Mesenchymal stem cell (in vitro differentiated cells and primary cell): ENCODE measurements at regions not wholly inside any gene's neighbourhood (a gene's known extent, or its start where the extent isn't known, plus 50 kb on each side); places are given as distances from the start of the nearest gene placed in this dataset.

Experiments used
- DNase-seq: peaks from one replicate; pipeline ENCODE4 v3.0.0-alpha.2; 2013
- H2AFZ ChIP-seq: one replicate; pipeline ENCODE4 v1.6.1; 2013; ENCODE audit warnings: low read depth, mild to moderate bottlenecking, control low read depth, inconsistent platforms, low read length, moderate library complexity
- H2AK5ac ChIP-seq: 2 replicates; pipeline ENCODE4 v1.6.1; 2013; ENCODE audit warnings: low read length, moderate library complexity, mild to moderate bottlenecking, inconsistent platforms; ENCODE audit not compliant: severe bottlenecking
- H2BK120ac ChIP-seq: one replicate; pipeline ENCODE4 v1.6.1; 2013; ENCODE audit warnings: low read depth, mild to moderate bottlenecking, inconsistent platforms, low read length, moderate library complexity
- H2BK12ac ChIP-seq, 2 experiments: one replicate each; pipeline ENCODE4 v1.6.1; 2013; ENCODE audit warnings: inconsistent platforms in 2 of 2, low read length in 2 of 2, mild to moderate bottlenecking in 2 of 2, moderate library complexity in 2 of 2, control low read depth in 1 of 2
- H2BK15ac ChIP-seq: one replicate; pipeline ENCODE4 v1.6.1; 2013; ENCODE audit warnings: mild to moderate bottlenecking, low read depth, inconsistent platforms; ENCODE audit not compliant: poor library complexity, severe bottlenecking
- H2BK5ac ChIP-seq: 2 replicates; pipeline ENCODE4 v1.6.1; 2013; ENCODE audit warnings: low read depth, mild to moderate bottlenecking, low read length, control low read depth, inconsistent platforms; ENCODE audit not compliant: poor library complexity, severe bottlenecking
- H3K14ac ChIP-seq, 2 experiments: one replicate each; pipeline ENCODE4 v1.6.1; 2013; ENCODE audit warnings: inconsistent platforms in 2 of 2, low read length in 2 of 2, control low read depth in 1 of 2, mild to moderate bottlenecking in 1 of 2, moderate library complexity in 1 of 2
- H3K18ac ChIP-seq, 2 experiments: one replicate each; pipeline ENCODE4 v1.6.1; 2013; ENCODE audit warnings: inconsistent platforms in 2 of 2, low read length in 2 of 2, control low read depth in 1 of 2, low read depth in 1 of 2, mild to moderate bottlenecking in 1 of 2
- H3K23ac ChIP-seq, 2 experiments: one replicate each; pipeline ENCODE4 v1.6.1; 2013; ENCODE audit warnings: inconsistent platforms in 2 of 2, low read length in 2 of 2, mild to moderate bottlenecking in 2 of 2, moderate library complexity in 2 of 2, control low read depth in 1 of 2
- H3K27ac ChIP-seq: 2 replicates; pipeline ENCODE4 v1.5.1; 2013; ENCODE audit warnings: mild to moderate bottlenecking, moderate library complexity, low read length, control low read depth, inconsistent platforms; ENCODE audit not compliant: poor library complexity, severe bottlenecking
- H3K27me3 ChIP-seq, 2 experiments: 2 replicates each; pipeline versions ENCODE4 v1.6.1 to v1.7.0; 2013; ENCODE audit warnings: low read length in 2 of 2, mild to moderate bottlenecking in 2 of 2, moderate library complexity in 2 of 2, control low read depth in 1 of 2, inconsistent platforms in 1 of 2; ENCODE audit not compliant: control insufficient read depth in 1 of 2, insufficient read depth in 1 of 2
- H3K36me3 ChIP-seq, 2 experiments: 2 replicates each; pipeline versions ENCODE4 v1.6.1 to v1.7.0; 2013; ENCODE audit warnings: low read length in 2 of 2, control low read depth in 1 of 2, inconsistent platforms in 1 of 2, low read depth in 1 of 2, mild to moderate bottlenecking in 1 of 2; ENCODE audit not compliant: insufficient read depth in 2 of 2, control insufficient read depth in 1 of 2
- H3K4ac ChIP-seq, 2 experiments: one replicate each; pipeline ENCODE4 v1.6.1; 2013; ENCODE audit warnings: inconsistent platforms in 2 of 2, low read length in 2 of 2, mild to moderate bottlenecking in 2 of 2, moderate library complexity in 2 of 2, control low read depth in 1 of 2, low read depth in 1 of 2
- H3K4me1 ChIP-seq: 2 replicates; pipeline ENCODE4 v1.6.1; 2013; ENCODE audit warnings: low read depth, low read length, control low read depth; ENCODE audit not compliant: control insufficient read depth, insufficient read depth
- H3K4me2 ChIP-seq: 2 replicates; pipeline ENCODE4 v1.6.1; 2013; ENCODE audit warnings: low read length, mild to moderate bottlenecking, inconsistent platforms; ENCODE audit not compliant: poor library complexity, severe bottlenecking
- H3K4me3 ChIP-seq, 2 experiments: 2 replicates each; pipeline versions ENCODE4 v1.5.1 to v1.7.0; 2013; ENCODE audit warnings: low read length in 2 of 2, mild to moderate bottlenecking in 2 of 2, control low read depth in 1 of 2, low read depth in 1 of 2; ENCODE audit not compliant: insufficient read depth in 1 of 2
- H3K79me1 ChIP-seq: replicated peaks from 2 replicates; pipeline ENCODE4 v1.6.1; 2013; ENCODE audit warnings: mild to moderate bottlenecking, control low read depth, low read length, inconsistent platforms; ENCODE audit not compliant: poor library complexity, severe bottlenecking
- H3K9ac ChIP-seq: 2 replicates; pipeline ENCODE4 v1.7.0; 2013; ENCODE audit warnings: mild to moderate bottlenecking, low read length, moderate library complexity
- H3K9me3 ChIP-seq: 2 replicates; pipeline ENCODE4 v1.7.0; 2013; ENCODE audit warnings: mild to moderate bottlenecking, low read length; ENCODE audit not compliant: control insufficient read depth
- H4K8ac ChIP-seq: one replicate; pipeline ENCODE4 v1.6.1; 2013; ENCODE audit warnings: inconsistent platforms, mild to moderate bottlenecking, low read length, moderate library complexity
- H4K91ac ChIP-seq: one replicate; pipeline ENCODE4 v1.6.1; 2013; ENCODE audit warnings: mild to moderate bottlenecking, low read length, inconsistent platforms
- WGBS: methylation state at CpG from one replicate; pipeline ENCODE4 v1.1.7; 2013; ENCODE audit warnings: mixed read lengths; 5-methylcytosine and 5-hydroxymethylcytosine counted together

DNA sequence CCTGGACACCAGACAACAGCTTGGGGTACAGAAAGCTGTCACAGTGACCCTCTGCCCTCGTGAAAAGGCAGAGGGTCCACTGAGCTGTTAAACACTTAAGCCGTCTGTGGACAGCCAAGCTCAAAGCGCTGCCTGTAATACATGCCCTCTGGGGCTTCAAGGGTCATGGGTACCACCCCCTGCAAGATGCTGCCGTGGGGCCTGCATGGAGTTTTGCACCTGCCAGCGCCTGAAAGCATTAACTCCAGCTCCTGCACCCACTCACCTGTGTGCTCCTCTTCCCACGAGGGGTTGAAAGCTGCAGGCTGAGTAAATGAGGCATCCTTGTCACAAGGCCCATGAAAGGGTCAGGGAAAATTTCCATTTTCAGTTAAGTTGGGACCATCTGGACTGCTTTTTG, 70.6 kb upstream of the PHLPP1 start:
- Histone ChIP-seq H2AFZ (no peak overlapping the region), H3K18ac (no peak overlapping the region), H2BK15ac (no peak overlapping the region), H3K27me3 (no peaks in the 10 kb centered on the region), H2AK5ac (no peak overlapping the region), H2BK120ac (no peak overlapping the region), H3K9ac (no peak overlapping the region), H3K79me1 (no peaks in the 10 kb centered on the region), H3K4me1 (no peaks in the 10 kb centered on the region), H2BK12ac (no peak overlapping the region), H3K14ac (no peak overlapping the region), H3K36me3 (no peaks in the 10 kb centered on the region), H3K23ac (no peak overlapping the region), H3K4me3 (no peak overlapping the region), H3K27ac (no peak overlapping the region), H4K8ac (no peak overlapping the region), H4K91ac (no peak overlapping the region), H2BK5ac (no peak overlapping the region), H3K9me3 (no peaks in the 10 kb centered on the region), H3K4me2 (no peak overlapping the region), H3K4ac (no peak overlapping the region)
- 86% methylated on average over 6 of the region's 6 CpGs for WGBS
- DNase-seq, result no peak

DNA sequence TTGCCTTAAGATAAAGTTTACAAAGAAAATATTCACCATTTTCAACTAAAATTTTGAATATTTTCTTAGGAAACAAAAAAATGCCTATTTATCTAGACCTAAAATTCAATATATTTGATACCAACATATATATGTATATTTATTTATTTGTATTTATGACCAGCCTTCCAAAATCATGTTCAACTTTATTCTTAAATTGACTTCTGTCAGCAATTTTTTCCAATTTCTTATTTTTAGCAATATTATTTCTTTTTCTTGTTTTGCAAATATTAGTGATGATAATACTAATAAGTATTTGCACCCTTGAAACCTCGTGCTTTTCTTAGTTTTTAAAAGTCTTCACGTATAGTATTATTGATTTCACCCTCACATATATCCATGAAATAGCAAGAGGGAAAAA, 68.2 kb upstream of the PHLPP1 start:
- Histone ChIP-seq H2BK12ac (no peak overlapping the region), H2BK5ac (no peak overlapping the region), H2BK120ac (no peak overlapping the region), H3K23ac (no peak overlapping the region), H3K36me3 (no peaks in the 10 kb centered on the region), H3K27ac (no peak overlapping the region), H3K4me3 (no peak overlapping the region), H3K9ac (no peak overlapping the region), H4K91ac (no peak overlapping the region), H3K18ac (no peak overlapping the region), H3K9me3 (no peaks in the 10 kb centered on the region), H2AFZ (no peak overlapping the region), H3K14ac (no peak overlapping the region), H2BK15ac (no peak overlapping the region), H4K8ac (no peak overlapping the region), H3K79me1 (no peaks in the 10 kb centered on the region), H3K4me1 (no peaks in the 10 kb centered on the region), H3K4me2 (no peak overlapping the region), H3K4ac (no peak overlapping the region), H3K27me3 (no peaks in the 10 kb centered on the region), H2AK5ac (no peak overlapping the region)
- DNase-seq, result no peak
- WGBS, result no CpG with 5 or more reads among the region's 2 CpGs

DNA sequence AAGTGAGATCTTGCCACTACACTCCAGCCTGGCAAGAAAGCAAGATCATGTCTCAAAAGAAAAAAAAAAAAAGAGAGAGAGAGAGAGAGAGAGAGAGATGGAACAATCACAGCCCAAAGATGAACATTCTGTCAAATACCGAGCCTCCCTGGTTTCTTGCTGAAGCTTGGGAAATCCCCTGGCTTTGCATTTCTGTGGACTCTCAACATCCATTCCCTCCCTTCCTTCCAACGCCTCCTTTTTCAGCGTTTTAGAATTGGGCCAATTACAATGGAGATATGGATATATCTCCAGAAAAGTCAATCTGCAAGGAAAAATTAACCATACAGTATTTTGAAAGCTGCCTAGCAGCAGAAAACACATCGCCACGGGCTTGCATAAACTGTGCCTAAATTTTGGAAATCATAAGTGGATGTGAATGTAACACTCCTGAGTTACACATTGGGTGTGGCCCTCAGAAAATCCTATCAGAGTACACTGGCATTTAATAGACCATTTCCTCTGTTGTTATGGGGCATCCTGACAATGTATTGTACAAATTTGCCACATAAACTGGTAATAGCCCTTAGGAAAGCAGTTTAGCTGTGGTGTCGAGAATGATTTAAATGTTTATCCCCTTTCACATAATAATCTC, 67.2 kb upstream of the PHLPP1 start:
- H3K4me3 ChIP-seq, result no peak overlapping the region
- no peak overlapping the region for H4K91ac ChIP-seq
- H2BK15ac ChIP-seq, result no peak overlapping the region
- no peak overlapping the region for H2BK12ac ChIP-seq
- H3K4me1 ChIP-seq, result no peaks in the 10 kb centered on the region
- no peak overlapping the region for H3K27ac ChIP-seq
- no peak overlapping the region for H2AFZ ChIP-seq
- no peak overlapping the region for H3K18ac ChIP-seq
- no peak overlapping the region for H3K14ac ChIP-seq
- H3K79me1 ChIP-seq, result no peaks in the 10 kb centered on the region
- H2BK5ac ChIP-seq, result no peak overlapping the region
- H3K36me3 ChIP-seq, result no peaks in the 10 kb centered on the region
- no peak overlapping the region for H3K4ac ChIP-seq
- no peak overlapping the region for H3K9ac ChIP-seq
- H2AK5ac ChIP-seq, result no peak overlapping the region
- H3K23ac ChIP-seq, result no peak overlapping the region
- no peak overlapping the region for H2BK120ac ChIP-seq
- H3K4me2 ChIP-seq, result no peak overlapping the region
- DNase-seq, result no peak
- no peaks in the 10 kb centered on the region for H3K27me3 ChIP-seq
- no peak overlapping the region for H4K8ac ChIP-seq
- 94% methylated on average over 3 of the region's 6 CpGs for WGBS
- H3K9me3 ChIP-seq, result no peaks in the 10 kb centered on the region

GRCh38 chr18:62651276-62652056, 63.9 kb upstream of the PHLPP1 start:
- no peak overlapping the region for H3K27ac ChIP-seq
- H3K18ac ChIP-seq, result no peak overlapping the region
- peaks cover 0 to 4% of the 10 kb centered on the region in 2 experiments for H3K27me3 ChIP-seq
- H3K14ac ChIP-seq, result no peak overlapping the region
- H3K79me1 ChIP-seq, result no peaks in the 10 kb centered on the region
- no peak overlapping the region for H2BK120ac ChIP-seq
- no peaks in the 10 kb centered on the region for H3K36me3 ChIP-seq
- no peak overlapping the region for H4K8ac ChIP-seq
- peak overlapping the region in 1 of 2 experiments; percentile 58 for H3K4me3 ChIP-seq
- H4K91ac ChIP-seq, result no peak overlapping the region
- H3K4me2 ChIP-seq, result no peak overlapping the region
- H3K9me3 ChIP-seq, result no peaks in the 10 kb centered on the region
- WGBS, result 89% methylated on average over 4 of the region's 7 CpGs
- H3K9ac ChIP-seq, result peak overlapping the region; percentile 79
- no peak overlapping the region for H2BK15ac ChIP-seq
- H2BK12ac ChIP-seq, result no peak overlapping the region
- no peak overlapping the region for H3K23ac ChIP-seq
- no peak overlapping the region for H2AFZ ChIP-seq
- no peak overlapping the region for H2AK5ac ChIP-seq
- H3K4me1 ChIP-seq, result no peaks in the 10 kb centered on the region
- no peak for DNase-seq
- H3K4ac ChIP-seq, result no peak overlapping the region
- H2BK5ac ChIP-seq, result no peak overlapping the region
